ENCODE measurements at regions not wholly inside any gene's neighbourhood (a gene's known extent, or its start where the extent isn't known, plus 50 kb on each side); places are given as distances from the start of the nearest gene placed in this dataset.

- CTCF ChIA-PET = no interaction called here
- H3K9me3 Mint-ChIP-seq (ENCODE audit: insufficient read depth) = peaks cover 4% of the 10 kb centered on the region
- no peaks in the 10 kb centered on the region for H3K36me3 ChIP-seq (replicated peaks in 1 of 2; ENCODE audit: control extremely low read depth in 1 of 2, control insufficient read depth in 1 of 2, extremely low read depth in 1 of 2, insufficient read depth in 2 of 2, low read length in 1 of 2)
- H3K4me2 ChIP-seq (replicated peaks; ENCODE audit: low read depth, low read length, poor library complexity, severe bottlenecking) = no peak overlapping the region
- H3K27ac Mint-ChIP-seq = no peak overlapping the region
- POLR2A ChIA-PET = no interaction called here
- H4K20me1 ChIP-seq (ENCODE audit: control insufficient read depth, insufficient read depth, low read length, poor library complexity, severe bottlenecking) = no peaks in the 10 kb centered on the region
- TF ChIP-seq EZH2 (IDR thresholded peaks at IDR 0.05; ENCODE audit: borderline replicate concordance, insufficient read depth, low read depth, low read length, poor library complexity, severe bottlenecking) = no peak
- TF ChIP-seq, protein P1, sequence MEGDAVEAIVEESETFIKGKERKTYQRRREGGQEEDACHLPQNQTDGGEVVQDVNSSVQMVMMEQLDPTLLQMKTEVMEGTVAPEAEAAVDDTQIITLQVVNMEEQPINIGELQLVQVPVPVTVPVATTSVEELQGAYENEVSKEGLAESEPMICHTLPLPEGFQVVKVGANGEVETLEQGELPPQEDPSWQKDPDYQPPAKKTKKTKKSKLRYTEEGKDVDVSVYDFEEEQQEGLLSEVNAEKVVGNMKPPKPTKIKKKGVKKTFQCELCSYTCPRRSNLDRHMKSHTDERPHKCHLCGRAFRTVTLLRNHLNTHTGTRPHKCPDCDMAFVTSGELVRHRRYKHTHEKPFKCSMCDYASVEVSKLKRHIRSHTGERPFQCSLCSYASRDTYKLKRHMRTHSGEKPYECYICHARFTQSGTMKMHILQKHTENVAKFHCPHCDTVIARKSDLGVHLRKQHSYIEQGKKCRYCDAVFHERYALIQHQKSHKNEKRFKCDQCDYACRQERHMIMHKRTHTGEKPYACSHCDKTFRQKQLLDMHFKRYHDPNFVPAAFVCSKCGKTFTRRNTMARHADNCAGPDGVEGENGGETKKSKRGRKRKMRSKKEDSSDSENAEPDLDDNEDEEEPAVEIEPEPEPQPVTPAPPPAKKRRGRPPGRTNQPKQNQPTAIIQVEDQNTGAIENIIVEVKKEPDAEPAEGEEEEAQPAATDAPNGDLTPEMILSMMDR (IDR thresholded peaks at IDR 0.05) = no peak
- H3K79me2 ChIP-seq (ENCODE audit: control insufficient read depth, insufficient read depth, low read length) = no peaks in the 10 kb centered on the region
- intact Hi-C loops (cut with micrococcal nuclease) = no loop called here
- H3K27me3 Mint-ChIP-seq = no peaks in the 10 kb centered on the region
- H3K9ac ChIP-seq (ENCODE audit: low read length) = no peak overlapping the region
- H2AFZ ChIP-seq (ENCODE audit: insufficient read depth, low read depth, low read length, poor library complexity, severe bottlenecking) = no peak overlapping the region
- DNase-seq (no peak), ATAC-seq (ENCODE audit: low read depth) (no peak)
- H3K27me3 ChIP-seq (replicated peaks in 1 of 4; ENCODE audit: control extremely low read depth in 1 of 4, control insufficient read depth in 3 of 4, insufficient read depth in 4 of 4, low read length in 3 of 4) = no peaks in the 10 kb centered on the region
- H3K4me3 ChIP-seq (ENCODE audit: control extremely low read depth in 1 of 5, extremely low read depth in 1 of 5, insufficient read depth in 1 of 5, low read depth in 2 of 5, low read length in 4 of 5) = no peak overlapping the region
- H3K9me3 ChIP-seq (ENCODE audit: control extremely low read depth in 1 of 3, control insufficient read depth in 2 of 3, insufficient read depth in 1 of 3, low read length in 2 of 3) = peaks cover 0 to 3% (median 0%) of the 10 kb centered on the region in 3 donors
- no peak overlapping the region for H3K27ac ChIP-seq (ENCODE audit: low read length in 2 of 2)
- no peaks in the 10 kb centered on the region for H3K4me1 ChIP-seq (ENCODE audit: control insufficient read depth in 2 of 2, insufficient read depth in 2 of 2, low read length in 2 of 2)
- whole genome bisulfite sequencing (ENCODE audit: insufficient coverage) = no CpG with 5 or more reads among the region's 2 CpGs
- H3K4me1 Mint-ChIP-seq = no peaks in the 10 kb centered on the region
- H3K4me3 Mint-ChIP-seq = no peak overlapping the region
Observed at GRCh38 chr2:194363878-194364277, 1293.1 kb upstream of the SLC39A10 start.

DNA sequence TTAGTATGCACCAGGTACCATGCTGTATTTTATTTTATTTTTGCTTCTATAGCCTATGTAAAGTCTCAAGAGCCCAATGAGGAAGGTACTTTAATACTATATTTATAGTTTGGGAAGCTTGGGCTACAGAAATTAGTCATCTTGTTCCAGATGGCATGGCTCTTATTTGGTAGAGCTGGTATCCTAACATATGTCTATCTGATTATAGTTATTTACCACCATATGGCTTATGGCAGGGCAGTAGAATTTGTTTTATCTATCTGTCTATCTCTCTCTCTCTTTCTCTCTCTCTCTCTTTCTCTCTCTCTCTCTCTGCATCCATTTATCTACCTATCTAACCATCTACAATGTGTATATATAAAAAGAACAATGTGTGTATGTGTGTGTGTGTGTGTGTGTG is 1293.7 kb upstream of the SLC39A10 start:
- Histone ChIP-seq H3K9ac (ENCODE audit: low read length) (no peak overlapping the region), H3K4me2 (replicated peaks; ENCODE audit: low read depth, low read length, poor library complexity, severe bottlenecking) (no peak overlapping the region), H3K27me3 (replicated peaks in 1 of 4; ENCODE audit: control extremely low read depth in 1 of 4, control insufficient read depth in 3 of 4, insufficient read depth in 4 of 4, low read length in 3 of 4) (no peaks in the 10 kb centered on the region), H3K9me3 (ENCODE audit: control extremely low read depth in 1 of 3, control insufficient read depth in 2 of 3, insufficient read depth in 1 of 3, low read length in 2 of 3) (peaks cover 0 to 3% (median 0%) of the 10 kb centered on the region in 3 donors), H3K79me2 (ENCODE audit: control insufficient read depth, insufficient read depth, low read length) (no peaks in the 10 kb centered on the region), H3K36me3 (replicated peaks in 1 of 2; ENCODE audit: control extremely low read depth in 1 of 2, control insufficient read depth in 1 of 2, extremely low read depth in 1 of 2, insufficient read depth in 2 of 2, low read length in 1 of 2) (no peaks in the 10 kb centered on the region), H3K4me3 (ENCODE audit: control extremely low read depth in 1 of 5, extremely low read depth in 1 of 5, insufficient read depth in 1 of 5, low read depth in 2 of 5, low read length in 4 of 5) (no peak overlapping the region), H3K4me1 (ENCODE audit: control insufficient read depth in 2 of 2, insufficient read depth in 2 of 2, low read length in 2 of 2) (no peaks in the 10 kb centered on the region), H3K27ac (ENCODE audit: low read length in 2 of 2) (no peak overlapping the region), H2AFZ (ENCODE audit: insufficient read depth, low read depth, low read length, poor library complexity, severe bottlenecking) (no peak overlapping the region), H4K20me1 (ENCODE audit: control insufficient read depth, insufficient read depth, low read length, poor library complexity, severe bottlenecking) (no peaks in the 10 kb centered on the region)
- H3K4me3 Mint-ChIP-seq = no peak overlapping the region
- no peaks in the 10 kb centered on the region for H3K27me3 Mint-ChIP-seq
- CTCF ChIA-PET = no interaction called here
- intact Hi-C loops (cut with micrococcal nuclease) = no loop called here
- POLR2A ChIA-PET = no interaction called here
- no peak for TF ChIP-seq EZH2 (IDR thresholded peaks at IDR 0.05; ENCODE audit: borderline replicate concordance, insufficient read depth, low read depth, low read length, poor library complexity, severe bottlenecking)
- TF ChIP-seq, protein P1 (IDR thresholded peaks at IDR 0.05) = no peak
- ATAC-seq (ENCODE audit: low read depth) (no peak), DNase-seq (no peak)
- no peak overlapping the region for H3K27ac Mint-ChIP-seq
- H3K4me1 Mint-ChIP-seq = no peaks in the 10 kb centered on the region
- peaks cover 4% of the 10 kb centered on the region for H3K9me3 Mint-ChIP-seq (ENCODE audit: insufficient read depth)

All from B cell (primary cell).